ENCODE measurements at regions not wholly inside any gene's neighbourhood (a gene's known extent, or its start where the extent isn't known, plus 50 kb on each side); places are given as distances from the start of the nearest gene placed in this dataset.

- TF ChIP-seq ZFX (IDR thresholded peaks at IDR 0.05; ENCODE audit: borderline replicate concordance) (no peak), CTCF (IDR thresholded peaks at IDR 0.05) (no peak)
- H3K27ac ChIP-seq = no peak overlapping the region
Measured at GRCh38 chrX:81586096-81586495, 384.2 kb downstream of the SH3BGRL start.

GRCh38 chrX:81615979-81616378 lies 414.1 kb downstream of the SH3BGRL start:
- TF ChIP-seq CTCF (IDR thresholded peaks at IDR 0.05) = no peak
- TF ChIP-seq ZFX (IDR thresholded peaks at IDR 0.05; ENCODE audit: borderline replicate concordance) = no peak
- no peak overlapping the region for H3K27ac ChIP-seq

- TF ChIP-seq ZFX (IDR thresholded peaks at IDR 0.05; ENCODE audit: borderline replicate concordance) = no peak
- TF ChIP-seq CTCF (IDR thresholded peaks at IDR 0.05) = no peak
- H3K27ac ChIP-seq = no peak overlapping the region
Measured at GRCh38 chrX:81662381-81662780, 460.5 kb downstream of the SH3BGRL start.

GRCh38 chrX:81708487-81708886 lies 506.6 kb downstream of the SH3BGRL start:
- H3K27ac ChIP-seq = no peak overlapping the region
- TF ChIP-seq CTCF (IDR thresholded peaks at IDR 0.05) = no peak

- no peak overlapping the region for H3K27ac ChIP-seq
- TF ChIP-seq CTCF (IDR thresholded peaks at IDR 0.05) (no peak), ZFX (IDR thresholded peaks at IDR 0.05; ENCODE audit: borderline replicate concordance) (no peak)
Measured at GRCh38 chrX:81728622-81729021, 526.7 kb downstream of the SH3BGRL start.

GRCh38 chrX:81729269-81729777 lies 527.4 kb downstream of the SH3BGRL start:
- H3K27ac ChIP-seq = no peak overlapping the region
- TF ChIP-seq ZFX (IDR thresholded peaks at IDR 0.05; ENCODE audit: borderline replicate concordance) = no peak
- no peak for TF ChIP-seq CTCF (IDR thresholded peaks at IDR 0.05)

GRCh38 chrX:81779701-81780100 lies 577.8 kb downstream of the SH3BGRL start:
- H3K27ac ChIP-seq = no peak overlapping the region
- TF ChIP-seq CTCF (IDR thresholded peaks at IDR 0.05) = no peak
- TF ChIP-seq ZFX (IDR thresholded peaks at IDR 0.05; ENCODE audit: borderline replicate concordance) = no peak
